ENCODE measurements at regions not wholly inside any gene's neighbourhood (a gene's known extent, or its start where the extent isn't known, plus 50 kb on each side); places are given as distances from the start of the nearest gene placed in this dataset.

DNA sequence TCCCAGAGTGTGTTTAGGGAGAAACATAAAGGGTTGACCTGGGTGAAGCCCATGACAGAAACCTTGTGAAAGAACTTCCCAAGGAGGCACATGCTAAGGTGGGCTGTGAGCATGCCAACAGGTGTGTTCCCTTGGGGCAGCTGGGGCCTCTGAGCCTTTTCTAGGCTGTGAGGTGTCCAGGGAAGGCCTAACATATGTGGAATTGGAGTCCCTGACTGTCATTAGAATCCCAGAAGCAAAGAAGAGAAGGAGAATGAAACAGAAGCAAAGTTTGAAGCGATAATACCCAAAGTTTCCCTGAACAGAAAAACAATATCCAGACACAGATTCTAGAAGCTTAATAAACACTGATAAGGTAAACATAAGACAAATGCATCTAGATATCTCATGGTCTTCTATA, 143.3 kb downstream of the CD83 start:
- TF ChIP-seq, protein P1, sequence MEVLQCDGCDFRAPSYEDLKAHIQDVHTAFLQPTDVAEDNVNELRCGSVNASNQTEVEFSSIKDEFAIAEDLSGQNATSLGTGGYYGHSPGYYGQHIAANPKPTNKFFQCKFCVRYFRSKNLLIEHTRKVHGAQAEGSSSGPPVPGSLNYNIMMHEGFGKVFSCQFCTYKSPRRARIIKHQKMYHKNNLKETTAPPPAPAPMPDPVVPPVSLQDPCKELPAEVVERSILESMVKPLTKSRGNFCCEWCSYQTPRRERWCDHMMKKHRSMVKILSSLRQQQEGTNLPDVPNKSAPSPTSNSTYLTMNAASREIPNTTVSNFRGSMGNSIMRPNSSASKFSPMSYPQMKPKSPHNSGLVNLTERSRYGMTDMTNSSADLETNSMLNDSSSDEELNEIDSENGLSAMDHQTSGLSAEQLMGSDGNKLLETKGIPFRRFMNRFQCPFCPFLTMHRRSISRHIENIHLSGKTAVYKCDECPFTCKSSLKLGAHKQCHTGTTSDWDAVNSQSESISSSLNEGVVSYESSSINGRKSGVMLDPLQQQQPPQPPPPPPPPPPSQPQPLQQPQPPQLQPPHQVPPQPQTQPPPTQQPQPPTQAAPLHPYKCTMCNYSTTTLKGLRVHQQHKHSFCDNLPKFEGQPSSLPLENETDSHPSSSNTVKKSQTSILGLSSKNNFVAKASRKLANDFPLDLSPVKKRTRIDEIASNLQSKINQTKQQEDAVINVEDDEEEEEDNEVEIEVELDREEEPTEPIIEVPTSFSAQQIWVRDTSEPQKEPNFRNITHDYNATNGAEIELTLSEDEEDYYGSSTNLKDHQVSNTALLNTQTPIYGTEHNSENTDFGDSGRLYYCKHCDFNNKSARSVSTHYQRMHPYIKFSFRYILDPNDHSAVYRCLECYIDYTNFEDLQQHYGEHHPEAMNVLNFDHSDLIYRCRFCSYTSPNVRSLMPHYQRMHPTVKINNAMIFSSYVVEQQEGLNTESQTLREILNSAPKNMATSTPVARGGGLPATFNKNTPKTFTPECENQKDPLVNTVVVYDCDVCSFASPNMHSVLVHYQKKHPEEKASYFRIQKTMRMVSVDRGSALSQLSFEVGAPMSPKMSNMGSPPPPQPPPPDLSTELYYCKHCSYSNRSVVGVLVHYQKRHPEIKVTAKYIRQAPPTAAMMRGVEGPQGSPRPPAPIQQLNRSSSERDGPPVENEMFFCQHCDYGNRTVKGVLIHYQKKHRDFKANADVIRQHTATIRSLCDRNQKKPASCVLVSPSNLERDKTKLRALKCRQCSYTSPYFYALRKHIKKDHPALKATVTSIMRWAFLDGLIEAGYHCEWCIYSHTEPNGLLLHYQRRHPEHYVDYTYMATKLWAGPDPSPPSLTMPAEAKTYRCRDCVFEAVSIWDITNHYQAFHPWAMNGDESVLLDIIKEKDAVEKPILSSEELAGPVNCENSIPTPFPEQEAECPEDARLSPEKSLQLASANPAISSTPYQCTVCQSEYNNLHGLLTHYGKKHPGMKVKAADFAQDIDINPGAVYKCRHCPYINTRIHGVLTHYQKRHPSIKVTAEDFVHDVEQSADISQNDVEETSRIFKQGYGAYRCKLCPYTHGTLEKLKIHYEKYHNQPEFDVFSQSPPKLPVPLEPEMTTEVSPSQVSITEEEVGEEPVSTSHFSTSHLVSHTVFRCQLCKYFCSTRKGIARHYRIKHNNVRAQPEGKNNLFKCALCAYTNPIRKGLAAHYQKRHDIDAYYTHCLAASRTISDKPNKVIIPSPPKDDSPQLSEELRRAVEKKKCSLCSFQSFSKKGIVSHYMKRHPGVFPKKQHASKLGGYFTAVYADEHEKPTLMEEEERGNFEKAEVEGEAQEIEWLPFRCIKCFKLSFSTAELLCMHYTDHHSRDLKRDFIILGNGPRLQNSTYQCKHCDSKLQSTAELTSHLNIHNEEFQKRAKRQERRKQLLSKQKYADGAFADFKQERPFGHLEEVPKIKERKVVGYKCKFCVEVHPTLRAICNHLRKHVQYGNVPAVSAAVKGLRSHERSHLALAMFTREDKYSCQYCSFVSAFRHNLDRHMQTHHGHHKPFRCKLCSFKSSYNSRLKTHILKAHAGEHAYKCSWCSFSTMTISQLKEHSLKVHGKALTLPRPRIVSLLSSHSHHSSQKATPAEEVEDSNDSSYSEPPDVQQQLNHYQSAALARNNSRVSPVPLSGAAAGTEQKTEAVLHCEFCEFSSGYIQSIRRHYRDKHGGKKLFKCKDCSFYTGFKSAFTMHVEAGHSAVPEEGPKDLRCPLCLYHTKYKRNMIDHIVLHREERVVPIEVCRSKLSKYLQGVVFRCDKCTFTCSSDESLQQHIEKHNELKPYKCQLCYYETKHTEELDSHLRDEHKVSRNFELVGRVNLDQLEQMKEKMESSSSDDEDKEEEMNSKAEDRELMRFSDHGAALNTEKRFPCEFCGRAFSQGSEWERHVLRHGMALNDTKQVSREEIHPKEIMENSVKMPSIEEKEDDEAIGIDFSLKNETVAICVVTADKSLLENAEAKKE (CRISPR knock-in tag; IDR thresholded peaks at IDR 0.05), result no peak
- TF ChIP-seq, protein P2, sequence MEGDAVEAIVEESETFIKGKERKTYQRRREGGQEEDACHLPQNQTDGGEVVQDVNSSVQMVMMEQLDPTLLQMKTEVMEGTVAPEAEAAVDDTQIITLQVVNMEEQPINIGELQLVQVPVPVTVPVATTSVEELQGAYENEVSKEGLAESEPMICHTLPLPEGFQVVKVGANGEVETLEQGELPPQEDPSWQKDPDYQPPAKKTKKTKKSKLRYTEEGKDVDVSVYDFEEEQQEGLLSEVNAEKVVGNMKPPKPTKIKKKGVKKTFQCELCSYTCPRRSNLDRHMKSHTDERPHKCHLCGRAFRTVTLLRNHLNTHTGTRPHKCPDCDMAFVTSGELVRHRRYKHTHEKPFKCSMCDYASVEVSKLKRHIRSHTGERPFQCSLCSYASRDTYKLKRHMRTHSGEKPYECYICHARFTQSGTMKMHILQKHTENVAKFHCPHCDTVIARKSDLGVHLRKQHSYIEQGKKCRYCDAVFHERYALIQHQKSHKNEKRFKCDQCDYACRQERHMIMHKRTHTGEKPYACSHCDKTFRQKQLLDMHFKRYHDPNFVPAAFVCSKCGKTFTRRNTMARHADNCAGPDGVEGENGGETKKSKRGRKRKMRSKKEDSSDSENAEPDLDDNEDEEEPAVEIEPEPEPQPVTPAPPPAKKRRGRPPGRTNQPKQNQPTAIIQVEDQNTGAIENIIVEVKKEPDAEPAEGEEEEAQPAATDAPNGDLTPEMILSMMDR (conservative IDR thresholded peaks at IDR 0.05; ENCODE audit: low read depth in 2 of 2), result no peak
- TF ChIP-seq CREB1 (CRISPR knock-in tag; IDR thresholded peaks at IDR 0.05; ENCODE audit: low read depth) (no peak), EZH2phosphoT487 (IDR thresholded peaks at IDR 0.05; ENCODE audit: unreplicated experiment) (no peak), ZNF331 (CRISPR knock-in tag; IDR thresholded peaks at IDR 0.05; ENCODE audit: low read depth) (no peak), POLR2AphosphoS5 (IDR thresholded peaks at IDR 0.05; ENCODE audit: low read depth) (no peak), EZH2 (IDR thresholded peaks at IDR 0.05; ENCODE audit: low read depth, unreplicated experiment) (no peak), JUNB (IDR thresholded peaks at IDR 0.05; ENCODE audit: unreplicated experiment) (no peak), STAT1 (IDR thresholded peaks at IDR 0.05; ENCODE audit: unreplicated experiment) (no peak), NANOG (IDR thresholded peaks at IDR 0.05; ENCODE audit: borderline replicate concordance) (no peak), ZNF114 (CRISPR knock-in tag; IDR thresholded peaks at IDR 0.05) (no peak)
- TF ChIP-seq, protein P3, sequence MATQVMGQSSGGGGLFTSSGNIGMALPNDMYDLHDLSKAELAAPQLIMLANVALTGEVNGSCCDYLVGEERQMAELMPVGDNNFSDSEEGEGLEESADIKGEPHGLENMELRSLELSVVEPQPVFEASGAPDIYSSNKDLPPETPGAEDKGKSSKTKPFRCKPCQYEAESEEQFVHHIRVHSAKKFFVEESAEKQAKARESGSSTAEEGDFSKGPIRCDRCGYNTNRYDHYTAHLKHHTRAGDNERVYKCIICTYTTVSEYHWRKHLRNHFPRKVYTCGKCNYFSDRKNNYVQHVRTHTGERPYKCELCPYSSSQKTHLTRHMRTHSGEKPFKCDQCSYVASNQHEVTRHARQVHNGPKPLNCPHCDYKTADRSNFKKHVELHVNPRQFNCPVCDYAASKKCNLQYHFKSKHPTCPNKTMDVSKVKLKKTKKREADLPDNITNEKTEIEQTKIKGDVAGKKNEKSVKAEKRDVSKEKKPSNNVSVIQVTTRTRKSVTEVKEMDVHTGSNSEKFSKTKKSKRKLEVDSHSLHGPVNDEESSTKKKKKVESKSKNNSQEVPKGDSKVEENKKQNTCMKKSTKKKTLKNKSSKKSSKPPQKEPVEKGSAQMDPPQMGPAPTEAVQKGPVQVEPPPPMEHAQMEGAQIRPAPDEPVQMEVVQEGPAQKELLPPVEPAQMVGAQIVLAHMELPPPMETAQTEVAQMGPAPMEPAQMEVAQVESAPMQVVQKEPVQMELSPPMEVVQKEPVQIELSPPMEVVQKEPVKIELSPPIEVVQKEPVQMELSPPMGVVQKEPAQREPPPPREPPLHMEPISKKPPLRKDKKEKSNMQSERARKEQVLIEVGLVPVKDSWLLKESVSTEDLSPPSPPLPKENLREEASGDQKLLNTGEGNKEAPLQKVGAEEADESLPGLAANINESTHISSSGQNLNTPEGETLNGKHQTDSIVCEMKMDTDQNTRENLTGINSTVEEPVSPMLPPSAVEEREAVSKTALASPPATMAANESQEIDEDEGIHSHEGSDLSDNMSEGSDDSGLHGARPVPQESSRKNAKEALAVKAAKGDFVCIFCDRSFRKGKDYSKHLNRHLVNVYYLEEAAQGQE (IDR thresholded peaks at IDR 0.05; ENCODE audit: unreplicated experiment), result no peak
- TF ChIP-seq, protein P4, sequence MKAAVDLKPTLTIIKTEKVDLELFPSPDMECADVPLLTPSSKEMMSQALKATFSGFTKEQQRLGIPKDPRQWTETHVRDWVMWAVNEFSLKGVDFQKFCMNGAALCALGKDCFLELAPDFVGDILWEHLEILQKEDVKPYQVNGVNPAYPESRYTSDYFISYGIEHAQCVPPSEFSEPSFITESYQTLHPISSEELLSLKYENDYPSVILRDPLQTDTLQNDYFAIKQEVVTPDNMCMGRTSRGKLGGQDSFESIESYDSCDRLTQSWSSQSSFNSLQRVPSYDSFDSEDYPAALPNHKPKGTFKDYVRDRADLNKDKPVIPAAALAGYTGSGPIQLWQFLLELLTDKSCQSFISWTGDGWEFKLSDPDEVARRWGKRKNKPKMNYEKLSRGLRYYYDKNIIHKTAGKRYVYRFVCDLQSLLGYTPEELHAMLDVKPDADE (IDR thresholded peaks at IDR 0.05), result no peak
- peaks cover 23% of the 10 kb centered on the region for H3K4me1 Mint-ChIP-seq

More for the DNA sequence above, 143.3 kb downstream of the CD83 start:
- Histone ChIP-seq H3K36me3 (ENCODE audit: insufficient read depth) (peaks cover 3% of the 10 kb centered on the region; the same call in 1 of the 2 replicates), H3K4me1 (ENCODE audit: insufficient read depth) (peaks cover 19% of the 10 kb centered on the region), H3K4me3 (no peak overlapping the region), H3K27ac (ENCODE audit: low read depth) (no peak overlapping the region), H3K79me2 (replicated peaks; ENCODE audit: insufficient read depth) (no peaks in the 10 kb centered on the region), H3K4me2 (no peak overlapping the region), H3K27me3 (ENCODE audit: insufficient read depth) (no peaks in the 10 kb centered on the region), H4K20me1 (replicated peaks; ENCODE audit: insufficient read depth) (no peaks in the 10 kb centered on the region), H3K9me2 (ENCODE audit: insufficient read depth) (no peaks in the 10 kb centered on the region), H2AFZ (no peak overlapping the region), H3F3A (replicated peaks; ENCODE audit: low read depth) (0 out of 2 replicates have a peak, but pooled peaks cover 3% of the 10 kb centered on the region)
- Mint-ChIP-seq H3K27me3 (ENCODE audit: insufficient read depth, low read depth, poor library complexity) (peaks cover 2% of the 10 kb centered on the region), H3K9me3 (peaks cover 35% of the 10 kb centered on the region), H3K27ac (no peak overlapping the region), H3K4me3 (no peak overlapping the region), H3K36me3 (ENCODE audit: low read depth) (peaks cover 20% of the 10 kb centered on the region; the same call in 2 of the 3 replicates)
- DNase-seq (ENCODE audit: low spot score) (no peak), ATAC-seq (no peak)
